T-helper 2 cell treated with Interferon-gamma antibody and Interleukin-4, amounts not matched to agents 5 μg/mL and 100 μg/mL, for 36 hours (primary cell): ENCODE measurements at regions not wholly inside any gene's neighbourhood (a gene's known extent, or its start where the extent isn't known, plus 50 kb on each side); places are given as distances from the start of the nearest gene placed in this dataset.
"Not testable (repeated sequence)": the region's sequence is repeated elsewhere in the genome, so short reads cannot be mapped to it uniquely, and the experiment has no call there.

ENCODE experiments used
- DNase-seq: peaks from one replicate; pipeline ENCODE4 v3.0.0; 2021; ENCODE audit warnings: low spot score
- H3K27ac Mint-ChIP-seq: one replicate; pipeline ENCODE4 v1.8.0; 2021; ENCODE audit warnings: mild to moderate bottlenecking, mixed read lengths
- H3K27me3 Mint-ChIP-seq: one replicate; pipeline ENCODE4 v1.8.0; 2021; ENCODE audit warnings: low read depth, mixed read lengths
- H3K36me3 Mint-ChIP-seq: one replicate; pipeline ENCODE4 v1.8.0; 2021; ENCODE audit warnings: low read depth, mixed read lengths
- H3K4me1 Mint-ChIP-seq: one replicate; pipeline ENCODE4 v1.8.0; 2021; ENCODE audit warnings: low read depth, mixed read lengths
- H3K4me3 Mint-ChIP-seq: one replicate; pipeline ENCODE4 v1.8.0; 2022; ENCODE audit warnings: mild to moderate bottlenecking, moderate library complexity, mixed read lengths
- H3K9me3 Mint-ChIP-seq: one replicate; pipeline ENCODE4 v1.8.0; 2021; ENCODE audit warnings: mixed read lengths

- H3K4me1 Mint-ChIP-seq, result peaks cover 27% of the 10 kb centered on the region
- H3K9me3 Mint-ChIP-seq, result no peaks in the 10 kb centered on the region
- no peak for DNase-seq
- no peaks in the 10 kb centered on the region for H3K36me3 Mint-ChIP-seq
- no peak overlapping the region for H3K4me3 Mint-ChIP-seq
- H3K27ac Mint-ChIP-seq, result no peak overlapping the region
- no peaks in the 10 kb centered on the region for H3K27me3 Mint-ChIP-seq
These were observed 2093.5 kb downstream of the LRRC4C start for GRCh38 chr11:39365809-39366436.

DNA sequence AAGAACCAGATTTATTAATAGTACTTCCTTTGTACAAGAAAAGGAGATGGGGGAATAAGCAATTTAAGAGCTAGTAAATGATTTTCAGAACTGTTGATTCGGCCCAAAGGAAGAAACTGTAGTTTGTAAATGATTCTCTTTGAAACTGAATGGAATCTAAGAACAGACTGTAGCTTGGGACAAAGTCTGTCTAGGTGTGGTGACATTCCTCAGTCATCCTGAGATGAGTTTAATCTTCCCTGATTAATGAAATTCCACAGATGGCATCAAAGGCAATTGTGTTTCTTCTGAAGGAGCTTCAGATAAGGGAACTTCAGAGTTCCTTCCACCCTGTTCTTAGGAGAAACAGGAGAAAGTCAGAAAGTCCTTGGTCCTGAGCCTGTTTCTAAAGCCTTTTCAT lies 2095.9 kb downstream of the LRRC4C start:
- H3K4me1 Mint-ChIP-seq, result peaks cover 24% of the 10 kb centered on the region
- no peak for DNase-seq
- no peaks in the 10 kb centered on the region for H3K27me3 Mint-ChIP-seq
- H3K9me3 Mint-ChIP-seq, result no peaks in the 10 kb centered on the region
- no peak overlapping the region for H3K27ac Mint-ChIP-seq
- no peaks in the 10 kb centered on the region for H3K36me3 Mint-ChIP-seq
- no peak overlapping the region for H3K4me3 Mint-ChIP-seq

DNA sequence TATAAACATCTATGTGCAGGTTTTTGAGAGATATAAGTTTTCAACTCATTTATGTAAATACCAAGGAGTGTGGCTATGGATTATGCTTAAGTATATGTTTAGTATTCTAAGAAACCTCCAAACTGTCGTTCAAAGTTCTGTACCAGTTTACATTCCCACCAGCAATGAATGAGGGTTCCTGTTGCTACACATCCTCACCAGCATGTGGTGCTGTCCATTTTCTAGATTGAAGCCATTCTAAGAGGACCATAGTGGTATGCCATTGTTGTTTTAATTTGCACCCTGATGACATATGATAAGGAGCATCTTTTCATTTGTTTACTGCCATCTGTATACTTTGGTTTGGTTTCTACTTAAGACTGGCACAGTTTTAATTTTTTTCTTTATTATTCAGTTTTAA lies 2097.9 kb downstream of the LRRC4C start:
- Mint-ChIP-seq H3K36me3 (no peaks in the 10 kb centered on the region), H3K27ac (no peak overlapping the region), H3K4me3 (no peak overlapping the region), H3K4me1 (peaks cover 8% of the 10 kb centered on the region), H3K27me3 (no peaks in the 10 kb centered on the region), H3K9me3 (no peaks in the 10 kb centered on the region)
- no peak for DNase-seq

GRCh38 chr11:39345834-39346442 lies 2113.5 kb downstream of the LRRC4C start:
- Mint-ChIP-seq H3K27ac (no peak overlapping the region), H3K4me1 (no peaks in the 10 kb centered on the region), H3K27me3 (no peaks in the 10 kb centered on the region), H3K4me3 (no peak overlapping the region), H3K36me3 (no peaks in the 10 kb centered on the region), H3K9me3 (peaks cover 4% of the 10 kb centered on the region)
- DNase-seq, result no peak

GRCh38 chr11:39341461-39341860 lies 2118.0 kb downstream of the LRRC4C start:
- DNase-seq, result no peak
- no peaks in the 10 kb centered on the region for H3K27me3 Mint-ChIP-seq

GRCh38 chr11:39333006-39333405 lies 2126.4 kb downstream of the LRRC4C start:
- not testable (repeated sequence) for H3K36me3 Mint-ChIP-seq, H3K4me1 Mint-ChIP-seq, H3K4me3 Mint-ChIP-seq, DNase-seq, H3K27me3 Mint-ChIP-seq, H3K27ac Mint-ChIP-seq
- H3K9me3 Mint-ChIP-seq, result peaks cover 29% of the 10 kb centered on the region

More at GRCh38 chr11:39341461-39341860, 2118.0 kb downstream of the LRRC4C start:
- Mint-ChIP-seq H3K4me1 (no peaks in the 10 kb centered on the region), H3K36me3 (no peaks in the 10 kb centered on the region), H3K4me3 (no peak overlapping the region), H3K27ac (no peak overlapping the region), H3K9me3 (peaks cover 26% of the 10 kb centered on the region)

GRCh38 chr11:39327302-39327701 lies 2132.2 kb downstream of the LRRC4C start:
- Mint-ChIP-seq H3K4me1 (no peaks in the 10 kb centered on the region), H3K9me3 (peaks cover 12% of the 10 kb centered on the region), H3K4me3 (no peak overlapping the region), H3K36me3 (no peaks in the 10 kb centered on the region), H3K27me3 (no peaks in the 10 kb centered on the region), H3K27ac (no peak overlapping the region)
- DNase-seq, result no peak

GRCh38 chr11:39311888-39312287 lies 2147.6 kb downstream of the LRRC4C start:
- not testable (repeated sequence) for H3K4me1 Mint-ChIP-seq, H3K36me3 Mint-ChIP-seq, H3K4me3 Mint-ChIP-seq, H3K27ac Mint-ChIP-seq, H3K27me3 Mint-ChIP-seq, DNase-seq
- peaks cover 34% of the 10 kb centered on the region for H3K9me3 Mint-ChIP-seq

GRCh38 chr11:39304586-39304985 lies 2154.9 kb downstream of the LRRC4C start:
- H3K27me3 Mint-ChIP-seq, result no peaks in the 10 kb centered on the region
- peaks cover 27% of the 10 kb centered on the region for H3K9me3 Mint-ChIP-seq
- H3K36me3 Mint-ChIP-seq, result no peaks in the 10 kb centered on the region
- H3K4me1 Mint-ChIP-seq, result no peaks in the 10 kb centered on the region
- no peak for DNase-seq
- H3K4me3 Mint-ChIP-seq, result no peak overlapping the region
- H3K27ac Mint-ChIP-seq, result no peak overlapping the region

DNA sequence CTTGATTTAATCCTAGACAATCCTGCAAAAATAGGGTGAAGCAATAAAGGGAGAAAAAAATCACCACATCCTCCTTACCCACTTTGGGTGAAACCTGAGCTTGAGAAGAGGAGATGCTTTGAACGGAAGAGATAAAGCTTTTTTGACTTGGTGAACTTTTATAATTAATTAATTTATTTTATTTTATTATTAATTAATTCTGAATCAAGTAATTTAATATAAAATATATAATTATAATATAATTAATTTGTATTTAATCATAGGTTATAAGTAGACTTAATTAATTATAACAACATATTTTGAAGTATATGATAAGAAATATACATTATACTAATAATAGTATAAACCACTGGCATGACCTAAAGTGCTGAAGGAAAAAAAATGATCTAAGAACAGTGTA lies 2164.8 kb downstream of the LRRC4C start:
- peaks cover 48% of the 10 kb centered on the region for H3K9me3 Mint-ChIP-seq
- H3K27me3 Mint-ChIP-seq, result no peaks in the 10 kb centered on the region
- H3K4me3 Mint-ChIP-seq, result no peak overlapping the region
- no peaks in the 10 kb centered on the region for H3K36me3 Mint-ChIP-seq
- no peak for DNase-seq
- no peaks in the 10 kb centered on the region for H3K4me1 Mint-ChIP-seq
- H3K27ac Mint-ChIP-seq, result no peak overlapping the region

- H3K4me3 Mint-ChIP-seq, result no peak overlapping the region
- peaks cover 52% of the 10 kb centered on the region for H3K9me3 Mint-ChIP-seq
- H3K36me3 Mint-ChIP-seq, result no peaks in the 10 kb centered on the region
- no peak overlapping the region for H3K27ac Mint-ChIP-seq
- no peak for DNase-seq
- H3K4me1 Mint-ChIP-seq, result no peaks in the 10 kb centered on the region
- no peaks in the 10 kb centered on the region for H3K27me3 Mint-ChIP-seq
These were observed 2171.4 kb downstream of the LRRC4C start for GRCh38 chr11:39288011-39288410.

DNA sequence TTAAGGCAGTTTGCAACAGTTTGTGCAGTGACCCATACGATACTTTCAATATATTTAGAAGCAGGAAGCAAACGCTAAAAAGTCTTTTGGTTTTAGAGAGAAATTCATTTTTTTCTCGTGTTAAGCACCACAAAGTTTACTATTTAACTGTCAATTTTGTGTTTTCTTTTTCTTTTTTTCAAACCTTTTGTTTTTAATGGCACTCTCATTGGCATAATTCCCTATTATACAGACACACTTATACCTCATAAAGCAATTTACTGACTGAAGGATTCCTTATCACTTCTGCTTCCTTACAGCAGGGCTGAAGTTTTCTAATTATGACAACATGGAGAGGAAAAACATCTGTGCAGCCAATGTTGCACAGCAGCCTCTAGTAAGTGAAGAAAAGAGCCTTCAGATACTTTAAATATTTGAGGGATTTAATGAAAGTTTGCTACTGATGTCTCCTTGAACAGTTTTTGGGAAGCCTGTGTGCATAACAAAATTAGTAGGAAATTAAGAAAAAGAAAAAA lies 2191.2 kb downstream of the LRRC4C start:
- Mint-ChIP-seq H3K36me3 (no peaks in the 10 kb centered on the region), H3K4me1 (no peaks in the 10 kb centered on the region), H3K27ac (no peak overlapping the region), H3K27me3 (no peaks in the 10 kb centered on the region), H3K4me3 (no peak overlapping the region), H3K9me3 (peaks cover 36% of the 10 kb centered on the region)
- no peak for DNase-seq

GRCh38 chr11:39255648-39256047 lies 2203.8 kb downstream of the LRRC4C start:
- no peaks in the 10 kb centered on the region for H3K36me3 Mint-ChIP-seq

GRCh38 chr11:39249566-39250365 lies 2209.7 kb downstream of the LRRC4C start:
- Mint-ChIP-seq H3K27me3 (no peaks in the 10 kb centered on the region), H3K4me1 (no peaks in the 10 kb centered on the region), H3K27ac (no peak overlapping the region), H3K36me3 (no peaks in the 10 kb centered on the region), H3K4me3 (no peak overlapping the region), H3K9me3 (peaks cover 24% of the 10 kb centered on the region)
- no peak for DNase-seq

More at GRCh38 chr11:39255648-39256047, 2203.8 kb downstream of the LRRC4C start:
- H3K9me3 Mint-ChIP-seq, result peaks cover 42% of the 10 kb centered on the region
- no peaks in the 10 kb centered on the region for H3K4me1 Mint-ChIP-seq
- no peak overlapping the region for H3K4me3 Mint-ChIP-seq
- H3K27me3 Mint-ChIP-seq, result no peaks in the 10 kb centered on the region
- H3K27ac Mint-ChIP-seq, result no peak overlapping the region
- no peak for DNase-seq
